DMS53 (cell line): ENCODE measurements at regions not wholly inside any gene's neighbourhood (a gene's known extent, or its start where the extent isn't known, plus 50 kb on each side); places are given as distances from the start of the nearest gene placed in this dataset.

Experiments
- DNase-seq: peaks from one replicate; lab custom pipeline; 2025; lab: John Stamatoyannopoulos, UW

- no peak for DNase-seq
Measured at GRCh38 chr1:5519366-5520135, 472.7 kb downstream of the NPHP4 start.

GRCh38 chr1:5516756-5517155 lies 475.5 kb downstream of the NPHP4 start:
- no peak for DNase-seq

- no peak for DNase-seq
Measured at GRCh38 chr1:5515501-5515900, 476.7 kb downstream of the NPHP4 start.

- DNase-seq: peak; percentile 58
Measured at GRCh38 chr1:5514527-5515183, 477.6 kb downstream of the NPHP4 start.

GRCh38 chr1:5513846-5514526 lies 478.2 kb downstream of the NPHP4 start:
- no peak for DNase-seq

- DNase-seq: no peak
Measured at GRCh38 chr1:5513179-5513578, 479.0 kb downstream of the NPHP4 start.

- no peak for DNase-seq
Measured at GRCh38 chr1:5511381-5512097, 480.7 kb downstream of the NPHP4 start.

- DNase-seq: peak; percentile 48
Measured at GRCh38 chr1:5509664-5510452, 482.4 kb downstream of the NPHP4 start.

- no peak for DNase-seq
Measured at GRCh38 chr1:5508669-5509330, 483.4 kb downstream of the NPHP4 start.

- no peak for DNase-seq
Measured at GRCh38 chr1:5507340-5507739, 484.9 kb downstream of the NPHP4 start.

- DNase-seq: no peak
Measured at GRCh38 chr1:5506634-5507033, 485.6 kb downstream of the NPHP4 start.

- no peak for DNase-seq
Measured at GRCh38 chr1:5505944-5506343, 486.3 kb downstream of the NPHP4 start.

- no peak for DNase-seq
Measured at GRCh38 chr1:5504364-5504740, 487.9 kb downstream of the NPHP4 start.

GRCh38 chr1:5503556-5504363 lies 488.5 kb downstream of the NPHP4 start:
- DNase-seq: no peak

GRCh38 chr1:5502311-5503194 lies 489.7 kb downstream of the NPHP4 start:
- no peak for DNase-seq

- DNase-seq: no peak
Measured at GRCh38 chr1:5501206-5501930, 490.9 kb downstream of the NPHP4 start.

- DNase-seq: peak; percentile 4
Measured at GRCh38 chr1:5500541-5500940, 491.7 kb downstream of the NPHP4 start.

GRCh38 chr1:5497503-5497902 lies 494.7 kb downstream of the NPHP4 start:
- no peak for DNase-seq
